Endothelial cell of umbilical vein (primary cell): ENCODE measurements at regions not wholly inside any gene's neighbourhood (a gene's known extent, or its start where the extent isn't known, plus 50 kb on each side); places are given as distances from the start of the nearest gene placed in this dataset.

Experiments
- CTCF ChIP-seq, 2 donors: IDR thresholded peaks; 1 replicate in 1 of 2; 2 replicates in 1 of 2; pipeline ENCODE4 v1.5.1; 2011; ENCODE audit warnings: low read length in 2 of 2, mild to moderate bottlenecking in 2 of 2, moderate library complexity in 2 of 2, control low read depth in 1 of 2, inconsistent platforms in 1 of 2, low read depth in 1 of 2; ENCODE audit not compliant: insufficient read depth in 1 of 2; ENCODE audit errors: extremely low read depth in 1 of 2
- MAX ChIP-seq: IDR thresholded peaks from 2 replicates; pipeline ENCODE4 v1.6.1; 2011; ENCODE audit not compliant: insufficient read depth, insufficient read length
- POLR2A ChIP-seq: IDR thresholded peaks from 2 replicates; pipeline ENCODE4 v1.6.1; 2012; ENCODE audit warnings: low read depth, mild to moderate bottlenecking, control low read depth, low read length

- TF ChIP-seq CTCF (IDR thresholded peaks at IDR 0.05; ENCODE audit: extremely low read depth in 1 of 2, insufficient read depth in 1 of 2, low read depth in 1 of 2, low read length in 2 of 2) (no peak), POLR2A (no peak), MAX (no peak)
Measured at GRCh38 chr20:11511821-11512220, 405.9 kb upstream of the BTBD3 start.
